MM.1S (cell line): ENCODE measurements at regions not wholly inside any gene's neighbourhood (a gene's known extent, or its start where the extent isn't known, plus 50 kb on each side); places are given as distances from the start of the nearest gene placed in this dataset.

Experiments
- CTCF ChIP-seq: fragments of 300-600 bp; sonication (generic); IDR thresholded peaks from 2 replicates; pipeline ENCODE4 v1.5.1; 2016; ENCODE audit warnings: antibody characterized with exemption, low read length, mixed read lengths
- EZH2 ChIP-seq: fragments of 300-600 bp; sonication (generic); optimal IDR thresholded peaks from 2 replicates; pipeline ENCODE3; 2017; ENCODE audit warnings: low read depth, mild to moderate bottlenecking, antibody characterized with exemption, low read length, mixed read lengths

- TF ChIP-seq CTCF (no peak), EZH2 (no peak)
These were observed 185.7 kb upstream of the ZEB2 start for GRCh38 chr2:144705328-144706245.
